ENCODE measurements at regions not wholly inside any gene's neighbourhood (a gene's known extent, or its start where the extent isn't known, plus 50 kb on each side); places are given as distances from the start of the nearest gene placed in this dataset.

GRCh38 chr13:110000534-110001345, 214.4 kb upstream of the IRS2 start:
- TF ChIP-seq MXI1 (IDR thresholded peaks at IDR 0.05; ENCODE audit: low read depth, low read length) (no peak), PTRF (tag; IDR thresholded peaks at IDR 0.05) (no peak), FOS (IDR thresholded peaks at IDR 0.05; ENCODE audit: extremely low read depth, insufficient read length) (no peak), POLR2A (conservative IDR thresholded peaks at IDR 0.05) (no peak), EZH2 (IDR thresholded peaks at IDR 0.05; ENCODE audit: borderline replicate concordance, low read depth, low read length) (no peak), TCF7L2 (IDR thresholded peaks at IDR 0.05; ENCODE audit: low read depth, low read length) (no peak), TAF1 (IDR thresholded peaks at IDR 0.05; ENCODE audit: control insufficient read depth, extremely low read depth, insufficient read depth, low read length, severe bottlenecking) (no peak), SP1 (CRISPR knock-in tag; IDR thresholded peaks at IDR 0.05) (no peak), MEF2A (IDR thresholded peaks at IDR 0.05; ENCODE audit: control insufficient read depth, low read depth, low read length) (no peak), POU5F1 (IDR thresholded peaks at IDR 0.05; ENCODE audit: borderline replicate concordance, low read depth, low read length, partially characterized antibody) (no peak), ARNT (IDR thresholded peaks at IDR 0.05) (no peak), PHF8 (IDR thresholded peaks at IDR 0.05; ENCODE audit: borderline replicate concordance, low read length) (no peak), MAZ (CRISPR knock-in tag; conservative IDR thresholded peaks at IDR 0.05 in 1 of 2, IDR thresholded peaks at IDR 0.05 in 1 of 2) (no peak)
- TF ChIP-seq, protein P1, sequence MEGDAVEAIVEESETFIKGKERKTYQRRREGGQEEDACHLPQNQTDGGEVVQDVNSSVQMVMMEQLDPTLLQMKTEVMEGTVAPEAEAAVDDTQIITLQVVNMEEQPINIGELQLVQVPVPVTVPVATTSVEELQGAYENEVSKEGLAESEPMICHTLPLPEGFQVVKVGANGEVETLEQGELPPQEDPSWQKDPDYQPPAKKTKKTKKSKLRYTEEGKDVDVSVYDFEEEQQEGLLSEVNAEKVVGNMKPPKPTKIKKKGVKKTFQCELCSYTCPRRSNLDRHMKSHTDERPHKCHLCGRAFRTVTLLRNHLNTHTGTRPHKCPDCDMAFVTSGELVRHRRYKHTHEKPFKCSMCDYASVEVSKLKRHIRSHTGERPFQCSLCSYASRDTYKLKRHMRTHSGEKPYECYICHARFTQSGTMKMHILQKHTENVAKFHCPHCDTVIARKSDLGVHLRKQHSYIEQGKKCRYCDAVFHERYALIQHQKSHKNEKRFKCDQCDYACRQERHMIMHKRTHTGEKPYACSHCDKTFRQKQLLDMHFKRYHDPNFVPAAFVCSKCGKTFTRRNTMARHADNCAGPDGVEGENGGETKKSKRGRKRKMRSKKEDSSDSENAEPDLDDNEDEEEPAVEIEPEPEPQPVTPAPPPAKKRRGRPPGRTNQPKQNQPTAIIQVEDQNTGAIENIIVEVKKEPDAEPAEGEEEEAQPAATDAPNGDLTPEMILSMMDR (IDR thresholded peaks at IDR 0.05 in 2 of 3, conservative IDR thresholded peaks at IDR 0.05 in 1 of 3; ENCODE audit: insufficient read depth in 2 of 3, low read depth in 1 of 3, low read length in 3 of 3), result no peak
